ENCODE measurements at regions not wholly inside any gene's neighbourhood (a gene's known extent, or its start where the extent isn't known, plus 50 kb on each side); places are given as distances from the start of the nearest gene placed in this dataset.

DNA sequence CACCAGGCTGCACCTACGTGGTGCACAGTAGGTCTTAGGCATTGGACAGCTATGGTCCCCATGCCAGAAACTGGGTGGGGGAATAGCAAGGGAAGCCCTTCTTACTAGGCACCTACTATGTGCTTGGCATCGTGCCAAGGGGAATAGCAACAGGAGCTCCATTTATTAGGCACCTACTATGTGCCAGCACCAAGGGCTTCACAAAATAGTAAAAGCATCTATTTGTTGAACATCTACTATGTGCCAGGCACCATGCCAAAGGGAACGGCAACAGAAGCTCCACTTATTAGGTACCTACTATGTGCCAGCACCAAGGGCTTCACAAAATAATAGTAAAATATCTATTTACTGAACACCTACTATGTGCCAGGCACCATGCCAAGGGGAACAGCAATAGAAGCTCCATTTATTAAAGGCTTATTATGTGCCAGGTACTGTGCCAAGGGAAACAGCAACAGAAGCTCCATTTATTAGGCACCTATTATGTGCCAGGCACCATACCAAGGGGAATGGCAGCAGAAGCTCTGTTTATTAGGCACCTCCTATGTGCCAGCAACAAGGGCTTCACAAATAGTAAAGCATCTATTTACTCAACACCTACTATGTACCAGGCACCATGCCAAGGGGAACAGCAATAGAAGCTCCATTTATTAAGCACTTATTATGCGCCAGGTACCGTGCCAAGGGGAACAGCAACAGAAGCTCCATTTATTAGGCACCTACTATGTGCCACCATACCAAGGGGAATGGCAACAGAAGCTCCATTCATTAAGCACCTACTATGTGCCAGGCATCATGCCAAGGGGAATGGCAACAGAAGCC, 108.5 kb downstream of the PTPRS start:
- DNase-seq: no peak
- Histone ChIP-seq H3K4me3 (no peak overlapping the region), H3K4me1 (peaks cover 0 to 8% (median 3%) of the 10 kb centered on the region in 4 donors), H3K27me3 (peaks cover 9% of the 10 kb centered on the region), H3K36me3 (no peaks in the 10 kb centered on the region), H3K27ac (no peak overlapping the region), H3K9me3 (no peaks in the 10 kb centered on the region)
- in situ Hi-C loops (cut with MboI; ENCODE audit: low pct_ligation_motif_present in 1 of 4, low pct_unique_long_range_greater_than_20kb in 1 of 4, low sequenced_read_pairs in 3 of 4) (no loop called here), intact Hi-C loops (cut with DNase I; ENCODE audit: low total_unique reads) (no loop called here)
- no peak for TF ChIP-seq POLR2A (IDR thresholded peaks at IDR 0.05)
- no peak for TF ChIP-seq POLR2AphosphoS5 (IDR thresholded peaks at IDR 0.05)
- TF ChIP-seq, protein P1, sequence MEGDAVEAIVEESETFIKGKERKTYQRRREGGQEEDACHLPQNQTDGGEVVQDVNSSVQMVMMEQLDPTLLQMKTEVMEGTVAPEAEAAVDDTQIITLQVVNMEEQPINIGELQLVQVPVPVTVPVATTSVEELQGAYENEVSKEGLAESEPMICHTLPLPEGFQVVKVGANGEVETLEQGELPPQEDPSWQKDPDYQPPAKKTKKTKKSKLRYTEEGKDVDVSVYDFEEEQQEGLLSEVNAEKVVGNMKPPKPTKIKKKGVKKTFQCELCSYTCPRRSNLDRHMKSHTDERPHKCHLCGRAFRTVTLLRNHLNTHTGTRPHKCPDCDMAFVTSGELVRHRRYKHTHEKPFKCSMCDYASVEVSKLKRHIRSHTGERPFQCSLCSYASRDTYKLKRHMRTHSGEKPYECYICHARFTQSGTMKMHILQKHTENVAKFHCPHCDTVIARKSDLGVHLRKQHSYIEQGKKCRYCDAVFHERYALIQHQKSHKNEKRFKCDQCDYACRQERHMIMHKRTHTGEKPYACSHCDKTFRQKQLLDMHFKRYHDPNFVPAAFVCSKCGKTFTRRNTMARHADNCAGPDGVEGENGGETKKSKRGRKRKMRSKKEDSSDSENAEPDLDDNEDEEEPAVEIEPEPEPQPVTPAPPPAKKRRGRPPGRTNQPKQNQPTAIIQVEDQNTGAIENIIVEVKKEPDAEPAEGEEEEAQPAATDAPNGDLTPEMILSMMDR (IDR thresholded peaks at IDR 0.05): no peak
- TF ChIP-seq EP300 (IDR thresholded peaks at IDR 0.05; ENCODE audit: low read depth): no peak
- WGBS, 2 donors (ENCODE audit: low coverage in 1 of 2): 77 to 80% methylated on average over 2 to 5 of the region's 5 CpGs

- Histone ChIP-seq H3K27me3 (peaks cover 9% of the 10 kb centered on the region), H3K36me3 (no peaks in the 10 kb centered on the region), H3K4me3 (no peak overlapping the region), H3K4me1 (peaks cover 0 to 8% (median 3%) of the 10 kb centered on the region in 4 donors), H3K9me3 (no peaks in the 10 kb centered on the region), H3K27ac (no peak overlapping the region)
- in situ Hi-C loops (cut with MboI; ENCODE audit: low pct_ligation_motif_present in 1 of 4, low pct_unique_long_range_greater_than_20kb in 1 of 4, low sequenced_read_pairs in 3 of 4) (no loop called here), intact Hi-C loops (cut with DNase I; ENCODE audit: low total_unique reads) (no loop called here)
- TF ChIP-seq EP300 (IDR thresholded peaks at IDR 0.05; ENCODE audit: low read depth) (no peak), POLR2AphosphoS5 (IDR thresholded peaks at IDR 0.05) (no peak), POLR2A (IDR thresholded peaks at IDR 0.05) (no peak)
- TF ChIP-seq, protein P1 (IDR thresholded peaks at IDR 0.05): no peak
- 95% methylated on average over 40 of the region's 41 CpGs; no CpG with 5 or more reads in 1 of the 2 donors for WGBS, 2 donors (ENCODE audit: low coverage in 1 of 2)
- DNase-seq: no peak
These were observed 109.7 kb downstream of the PTPRS start for GRCh38 chr19:5230730-5231555.

DNA sequence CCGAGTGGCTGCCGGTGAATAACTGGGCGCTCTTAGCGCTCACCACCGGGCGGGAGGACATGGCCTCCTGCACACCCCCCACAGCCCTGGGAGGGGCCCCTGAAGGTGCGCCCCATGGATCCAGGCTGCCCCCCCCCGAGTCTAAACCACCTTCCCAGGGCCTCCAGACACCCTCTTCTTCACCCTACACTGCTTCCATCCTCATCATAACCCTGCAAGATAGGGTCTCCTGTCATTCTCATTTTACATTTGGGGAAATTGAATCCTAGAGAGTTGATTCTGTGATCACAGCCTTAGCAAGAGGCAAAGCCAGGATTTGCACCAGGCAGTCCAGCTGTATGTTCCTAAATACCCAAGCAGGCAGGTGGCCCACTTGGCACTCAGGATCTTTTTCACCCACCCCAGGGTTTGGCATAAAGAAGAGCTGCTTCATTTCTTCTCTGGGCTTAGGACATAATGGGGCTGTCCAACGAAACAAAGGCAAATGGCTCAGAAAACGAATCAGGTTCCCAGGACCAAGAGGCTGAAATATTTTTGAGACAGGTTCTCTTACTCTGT, 110.8 kb downstream of the PTPRS start:
- peaks cover 9% of the 10 kb centered on the region for H3K27me3 ChIP-seq
- TF ChIP-seq, protein P1 (IDR thresholded peaks at IDR 0.05): no peak
- no peak for TF ChIP-seq POLR2AphosphoS5 (IDR thresholded peaks at IDR 0.05)
- TF ChIP-seq POLR2A (IDR thresholded peaks at IDR 0.05): no peak
- TF ChIP-seq EP300 (IDR thresholded peaks at IDR 0.05; ENCODE audit: low read depth): no peak
- H3K9me3 ChIP-seq: no peaks in the 10 kb centered on the region
- in situ Hi-C loops (cut with MboI; ENCODE audit: low pct_ligation_motif_present in 1 of 4, low pct_unique_long_range_greater_than_20kb in 1 of 4, low sequenced_read_pairs in 3 of 4): no loop called here
- intact Hi-C loops (cut with DNase I; ENCODE audit: low total_unique reads): no loop called here
- H3K4me1 ChIP-seq: peaks cover 0 to 8% (median 3%) of the 10 kb centered on the region in 4 donors
- WGBS, 2 donors (ENCODE audit: low coverage in 1 of 2): 40% methylated on average over 4 of the region's 10 CpGs; no CpG with 5 or more reads in 1 of the 2 donors
- DNase-seq: no peak
- H3K4me3 ChIP-seq: no peak overlapping the region
- no peak overlapping the region for H3K27ac ChIP-seq
- H3K36me3 ChIP-seq: no peaks in the 10 kb centered on the region

Measured in transverse colon (tissue), 4 donors.